OCI-LY1 (cell line): ENCODE measurements at regions not wholly inside any gene's neighbourhood (a gene's known extent, or its start where the extent isn't known, plus 50 kb on each side); places are given as distances from the start of the nearest gene placed in this dataset.

Source experiments
- H2AFZ ChIP-seq: fragments of 200-600 bp; sonication (generic), shearing (Covaris generic); 2 replicates; pipeline ENCODE4 v1.6.0; 2014; ENCODE audit warnings: antibody characterized with exemption, mild to moderate bottlenecking, low read length
- H3F3A ChIP-seq: fragments of 200-600 bp; sonication (generic), shearing (Covaris generic); 2 replicates; pipeline ENCODE4 v1.6.0; 2014; ENCODE audit warnings: mild to moderate bottlenecking, antibody characterized with exemption, low read length, moderate library complexity; ENCODE audit not compliant: insufficient read depth
- H3K27ac ChIP-seq: fragments of 200-600 bp; sonication (generic); 2 replicates; pipeline ENCODE4 v1.5.1; 2014; ENCODE audit warnings: low read length, mixed run types, mild to moderate bottlenecking, low read depth; ENCODE audit not compliant: poor library complexity, severe bottlenecking
- H3K27me3 ChIP-seq: fragments of 200-600 bp; sonication (generic); 2 replicates; pipeline ENCODE4 v1.6.0; 2014; ENCODE audit warnings: antibody characterized with exemption, mild to moderate bottlenecking, low read length, moderate library complexity; ENCODE audit not compliant: insufficient read depth
- H3K36me3 ChIP-seq: fragments of 200-600 bp; sonication (generic); 2 replicates; pipeline ENCODE4 v1.6.1; 2014; ENCODE audit warnings: mild to moderate bottlenecking, antibody characterized with exemption, low read length, moderate library complexity, mixed read lengths; ENCODE audit not compliant: insufficient read depth
- H3K4me1 ChIP-seq: fragments of 200-600 bp; sonication (generic); 2 replicates; pipeline ENCODE4 v1.5.1; 2014; ENCODE audit warnings: mild to moderate bottlenecking, low read length, moderate library complexity; ENCODE audit not compliant: insufficient read depth, severe bottlenecking
- H3K4me2 ChIP-seq: fragments of 200-600 bp; sonication (generic), shearing (Covaris generic); 2 replicates; pipeline ENCODE4 v1.6.1; 2014; ENCODE audit warnings: low read length
- H3K4me3 ChIP-seq: fragments of 200-600 bp; sonication (generic); 2 replicates; pipeline ENCODE4 v1.5.1; 2014; ENCODE audit warnings: low read length, low read depth, mild to moderate bottlenecking, mixed read lengths; ENCODE audit not compliant: poor library complexity, severe bottlenecking
- H3K79me2 ChIP-seq: fragments of 200-600 bp; shearing (Covaris generic); 2 replicates; pipeline ENCODE4 v1.6.1; 2016; ENCODE audit warnings: mixed run types, low read length, mixed read lengths; ENCODE audit not compliant: insufficient read depth
- H3K9ac ChIP-seq: fragments of 200-600 bp; sonication (generic), shearing (Covaris generic); 2 replicates; pipeline ENCODE4 v1.6.1; 2014; ENCODE audit warnings: mild to moderate bottlenecking, low read length, mixed read lengths
- H3K9me2 ChIP-seq: fragments of 200-600 bp; sonication (generic), shearing (Covaris generic); 2 replicates; pipeline ENCODE4 v1.6.1; 2014; ENCODE audit warnings: low read depth, mild to moderate bottlenecking, low read length, mixed read lengths
- H3K9me3 ChIP-seq: fragments of 200-600 bp; shearing (Covaris generic); 2 replicates; pipeline ENCODE4 v1.6.1; 2014; ENCODE audit warnings: low read length, mixed read lengths
- H4K20me1 ChIP-seq: fragments of 200-600 bp; sonication (generic), shearing (Covaris generic); 2 replicates; pipeline ENCODE4 v1.6.0; 2016; ENCODE audit warnings: mild to moderate bottlenecking, low read length; ENCODE audit not compliant: insufficient read depth
- EZH2 ChIP-seq: fragments of 200-600 bp; sonication (generic), shearing (Covaris generic); IDR thresholded peaks from 2 replicates; pipeline ENCODE4 v1.8.0; 2017; ENCODE audit warnings: borderline replicate concordance, mixed run types, mild to moderate bottlenecking, antibody characterized with exemption, low read length, moderate library complexity, mixed read lengths
- TF ChIP-seq, protein P1 (sequence below): fragments of 200-600 bp; sonication (generic), shearing (Covaris generic); IDR thresholded peaks from 2 replicates; pipeline ENCODE4 v1.5.1; 2017; ENCODE audit warnings: mild to moderate bottlenecking, antibody characterized with exemption, low read length, moderate library complexity, mixed read lengths

GRCh38 chr9:105877721-105878120 is 183.4 kb downstream of the TMEM38B start:
- Histone ChIP-seq H3K79me2 (no peaks in the 10 kb centered on the region), H3K9me2 (no peaks in the 10 kb centered on the region), H3K4me3 (no peak overlapping the region), H3K27ac (no peak overlapping the region), H3K9me3 (no peaks in the 10 kb centered on the region), H2AFZ (no peak overlapping the region), H3K9ac (no peak overlapping the region), H3K27me3 (no peaks in the 10 kb centered on the region), H3K36me3 (no peaks in the 10 kb centered on the region), H3K4me2 (no peak overlapping the region), H3K4me1 (no peaks in the 10 kb centered on the region), H4K20me1 (no peaks in the 10 kb centered on the region), H3F3A (no peaks in the 10 kb centered on the region)
- TF ChIP-seq, protein P1, sequence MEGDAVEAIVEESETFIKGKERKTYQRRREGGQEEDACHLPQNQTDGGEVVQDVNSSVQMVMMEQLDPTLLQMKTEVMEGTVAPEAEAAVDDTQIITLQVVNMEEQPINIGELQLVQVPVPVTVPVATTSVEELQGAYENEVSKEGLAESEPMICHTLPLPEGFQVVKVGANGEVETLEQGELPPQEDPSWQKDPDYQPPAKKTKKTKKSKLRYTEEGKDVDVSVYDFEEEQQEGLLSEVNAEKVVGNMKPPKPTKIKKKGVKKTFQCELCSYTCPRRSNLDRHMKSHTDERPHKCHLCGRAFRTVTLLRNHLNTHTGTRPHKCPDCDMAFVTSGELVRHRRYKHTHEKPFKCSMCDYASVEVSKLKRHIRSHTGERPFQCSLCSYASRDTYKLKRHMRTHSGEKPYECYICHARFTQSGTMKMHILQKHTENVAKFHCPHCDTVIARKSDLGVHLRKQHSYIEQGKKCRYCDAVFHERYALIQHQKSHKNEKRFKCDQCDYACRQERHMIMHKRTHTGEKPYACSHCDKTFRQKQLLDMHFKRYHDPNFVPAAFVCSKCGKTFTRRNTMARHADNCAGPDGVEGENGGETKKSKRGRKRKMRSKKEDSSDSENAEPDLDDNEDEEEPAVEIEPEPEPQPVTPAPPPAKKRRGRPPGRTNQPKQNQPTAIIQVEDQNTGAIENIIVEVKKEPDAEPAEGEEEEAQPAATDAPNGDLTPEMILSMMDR = no peak
- no peak for TF ChIP-seq EZH2

GRCh38 chr9:105879181-105879580 is 184.8 kb downstream of the TMEM38B start:
- no peaks in the 10 kb centered on the region for H3K9me3 ChIP-seq
- H3K4me2 ChIP-seq = no peak overlapping the region
- no peaks in the 10 kb centered on the region for H3K79me2 ChIP-seq
- no peaks in the 10 kb centered on the region for H3K27me3 ChIP-seq
- H3K27ac ChIP-seq = no peak overlapping the region
- H4K20me1 ChIP-seq = no peaks in the 10 kb centered on the region
- no peaks in the 10 kb centered on the region for H3K4me1 ChIP-seq
- TF ChIP-seq, protein P1 = no peak
- no peak for TF ChIP-seq EZH2
- H2AFZ ChIP-seq = no peak overlapping the region
- H3F3A ChIP-seq = no peaks in the 10 kb centered on the region
- no peak overlapping the region for H3K9ac ChIP-seq
- H3K36me3 ChIP-seq = no peaks in the 10 kb centered on the region
- no peaks in the 10 kb centered on the region for H3K9me2 ChIP-seq
- H3K4me3 ChIP-seq = no peak overlapping the region

DNA sequence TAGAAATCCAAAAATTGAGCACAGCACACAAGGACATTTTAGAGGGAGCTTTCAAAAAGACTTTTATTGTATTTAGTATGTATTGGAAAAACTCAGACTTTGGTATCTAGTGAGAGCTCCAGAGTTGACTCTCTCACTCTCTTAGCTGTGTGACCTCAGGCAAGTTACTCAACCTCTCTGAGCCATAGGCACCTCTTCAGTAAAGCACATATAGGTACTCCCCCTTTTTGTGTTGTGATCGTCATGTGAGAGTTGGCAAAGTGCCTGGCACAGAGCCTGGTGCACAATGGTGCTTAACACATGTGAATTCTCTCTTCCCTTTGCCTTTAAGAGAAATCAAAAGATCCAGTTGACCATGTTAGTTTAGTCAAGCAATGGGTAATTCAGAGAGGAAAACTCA is 186.2 kb downstream of the TMEM38B start:
- Histone ChIP-seq H3K9ac (no peak overlapping the region), H4K20me1 (no peaks in the 10 kb centered on the region), H3F3A (no peaks in the 10 kb centered on the region), H3K79me2 (no peaks in the 10 kb centered on the region), H2AFZ (no peak overlapping the region), H3K9me3 (no peaks in the 10 kb centered on the region), H3K4me1 (no peaks in the 10 kb centered on the region), H3K36me3 (no peaks in the 10 kb centered on the region), H3K4me3 (no peak overlapping the region), H3K4me2 (no peak overlapping the region), H3K27ac (no peak overlapping the region), H3K9me2 (no peaks in the 10 kb centered on the region), H3K27me3 (no peaks in the 10 kb centered on the region)
- TF ChIP-seq, protein P1 = no peak
- TF ChIP-seq EZH2 = no peak
